ENCODE measurements at regions not wholly inside any gene's neighbourhood (a gene's known extent, or its start where the extent isn't known, plus 50 kb on each side); places are given as distances from the start of the nearest gene placed in this dataset.

- no peak for TF ChIP-seq CTCF (conservative IDR thresholded peaks at IDR 0.05)
- TF ChIP-seq EZH2 (IDR thresholded peaks at IDR 0.05; ENCODE audit: low read depth) = no peak
Observed at GRCh38 chr1:189787201-189787600, 690.5 kb downstream of the BRINP3 start.

Data from PC-9 (cell line).